Activated CD4-positive, alpha-beta T cell treated with anti-CD3 and anti-CD28 coated beads for 1 hour (primary cell): ENCODE measurements at regions not wholly inside any gene's neighbourhood (a gene's known extent, or its start where the extent isn't known, plus 50 kb on each side); places are given as distances from the start of the nearest gene placed in this dataset.

Source experiments
- DNase-seq: peaks from one replicate; pipeline ENCODE4 v3.0.0-alpha.2; 2020

- no peak for DNase-seq
Measured at GRCh38 chr6:140923048-140923447, 1209.7 kb upstream of the GJE1 start.

GRCh38 chr6:140921366-140922226 is 1211.1 kb upstream of the GJE1 start:
- no peak for DNase-seq

GRCh38 chr6:140917911-140918310 is 1214.8 kb upstream of the GJE1 start:
- no peak for DNase-seq

- DNase-seq, result no peak
Measured at GRCh38 chr6:140915551-140915950, 1217.2 kb upstream of the GJE1 start.

DNA sequence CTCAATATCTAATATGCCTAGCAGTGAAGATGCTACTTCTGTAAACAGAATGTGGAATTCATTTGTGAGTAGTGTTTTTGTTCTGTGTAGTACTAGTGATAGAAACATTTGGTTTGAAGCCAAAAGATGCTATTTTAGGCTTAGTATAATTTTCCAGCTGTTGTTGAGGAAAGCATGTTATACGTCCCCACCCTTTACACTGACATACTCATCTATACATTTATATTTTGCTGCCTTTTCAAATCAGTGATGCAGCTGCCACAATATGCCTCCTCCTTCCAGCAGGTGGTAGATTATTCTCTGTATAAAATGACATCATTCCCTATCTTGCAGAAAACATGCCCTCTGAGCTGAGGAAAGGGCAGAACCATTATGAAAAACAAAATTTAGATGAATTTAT is 1217.6 kb upstream of the GJE1 start:
- no peak for DNase-seq

GRCh38 chr6:140912686-140913085 is 1220.0 kb upstream of the GJE1 start:
- no peak for DNase-seq

- no peak for DNase-seq
Measured at GRCh38 chr6:140909625-140910024, 1223.1 kb upstream of the GJE1 start.

DNA sequence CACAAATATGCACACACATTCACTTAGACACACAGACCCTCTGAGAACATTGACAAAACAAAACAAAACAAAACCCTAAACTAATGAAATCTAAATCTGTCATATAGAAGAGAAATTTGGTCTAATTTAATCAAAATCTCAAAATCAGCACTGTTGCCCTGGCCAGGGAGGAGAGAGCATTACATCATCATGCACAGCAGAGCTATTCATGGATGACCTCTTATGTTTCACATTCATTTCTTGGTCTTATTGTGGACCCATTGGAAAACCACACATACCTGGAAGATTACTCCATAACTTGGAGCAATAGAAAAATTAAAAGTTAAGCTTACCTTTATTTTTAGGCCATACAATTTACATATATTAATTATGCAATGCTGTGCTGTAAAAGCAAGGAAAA is 1223.6 kb upstream of the GJE1 start:
- DNase-seq, result no peak

DNA sequence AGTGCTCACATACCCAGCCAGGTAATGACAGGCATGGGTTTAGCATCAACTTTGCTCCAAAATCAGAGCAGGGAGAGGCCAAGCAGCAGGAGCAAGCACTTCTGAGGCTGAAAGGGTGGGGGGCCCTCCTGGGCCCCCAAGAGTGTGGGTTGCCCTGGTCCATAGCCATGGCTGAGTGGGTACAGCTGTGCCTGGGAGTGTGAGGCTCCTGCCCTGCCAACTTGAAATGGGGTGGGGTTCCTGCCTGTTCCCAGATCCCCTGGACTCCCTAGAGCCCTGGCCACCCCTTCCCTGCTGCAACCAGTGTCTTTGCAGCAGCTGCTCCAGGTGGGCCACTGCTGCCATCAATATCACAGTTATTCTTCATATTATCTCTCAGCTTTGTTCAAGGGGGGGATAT is 1224.2 kb upstream of the GJE1 start:
- no peak for DNase-seq

DNA sequence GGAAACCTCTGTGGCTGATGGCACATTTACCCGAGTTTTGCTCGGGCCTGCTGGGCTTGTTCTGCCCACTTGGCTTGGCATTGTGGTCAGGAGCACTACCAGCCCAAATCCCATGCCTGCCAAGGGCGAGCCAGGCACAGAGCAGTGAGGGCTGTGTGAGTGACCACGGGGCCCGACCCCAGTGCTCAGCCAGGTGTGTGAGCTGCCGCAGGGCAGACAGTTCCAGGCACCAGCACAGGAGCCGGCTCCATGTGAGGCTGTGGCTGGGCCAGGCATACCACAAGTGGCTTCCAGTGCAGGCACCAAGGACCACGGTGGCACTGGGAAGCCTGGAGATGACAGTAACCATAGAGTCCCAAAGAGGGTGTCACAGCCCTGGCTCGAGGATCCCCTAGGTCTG is 1225.5 kb upstream of the GJE1 start:
- DNase-seq, result no peak

DNA sequence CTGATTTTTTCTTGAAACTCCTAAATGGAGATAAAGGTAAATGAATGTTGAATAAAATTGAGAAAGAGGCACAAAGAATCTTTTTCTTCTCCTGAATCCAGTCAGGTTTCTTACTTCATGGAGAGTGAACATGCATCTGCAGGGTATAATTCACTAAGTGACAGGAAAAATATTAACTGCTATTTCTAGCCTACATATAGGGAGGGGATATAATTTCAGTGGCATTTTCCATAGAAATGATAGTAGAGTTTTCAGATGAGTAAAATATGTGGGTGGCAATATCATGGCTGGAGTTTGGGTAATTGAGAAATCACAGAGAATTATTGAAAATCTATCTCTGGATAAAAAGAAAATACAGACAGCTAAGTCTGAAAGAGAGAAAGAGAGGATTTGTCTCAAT is 1227.0 kb upstream of the GJE1 start:
- DNase-seq, result no peak

DNA sequence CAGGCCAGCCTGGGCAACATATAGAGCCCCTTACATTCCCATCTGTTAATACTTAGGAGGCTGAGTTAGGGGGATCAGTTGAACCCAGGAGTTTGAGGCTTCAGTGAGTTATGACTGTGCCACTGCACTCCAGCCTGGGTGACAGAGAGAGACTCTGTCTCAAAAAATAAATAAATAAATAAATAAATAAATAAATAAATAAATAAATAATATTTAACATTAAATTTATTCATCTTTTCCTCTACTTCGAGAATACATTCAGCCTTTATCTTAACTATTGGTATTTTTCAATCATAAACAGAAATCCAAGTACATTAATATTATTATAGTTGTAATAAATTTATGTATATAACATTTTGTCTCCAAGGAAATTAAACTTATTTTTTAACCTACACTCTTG is 1227.7 kb upstream of the GJE1 start:
- no peak for DNase-seq

GRCh38 chr6:140897804-140898573 is 1234.7 kb upstream of the GJE1 start:
- no peak for DNase-seq

GRCh38 chr6:140897349-140897748 is 1235.4 kb upstream of the GJE1 start:
- no peak for DNase-seq

DNA sequence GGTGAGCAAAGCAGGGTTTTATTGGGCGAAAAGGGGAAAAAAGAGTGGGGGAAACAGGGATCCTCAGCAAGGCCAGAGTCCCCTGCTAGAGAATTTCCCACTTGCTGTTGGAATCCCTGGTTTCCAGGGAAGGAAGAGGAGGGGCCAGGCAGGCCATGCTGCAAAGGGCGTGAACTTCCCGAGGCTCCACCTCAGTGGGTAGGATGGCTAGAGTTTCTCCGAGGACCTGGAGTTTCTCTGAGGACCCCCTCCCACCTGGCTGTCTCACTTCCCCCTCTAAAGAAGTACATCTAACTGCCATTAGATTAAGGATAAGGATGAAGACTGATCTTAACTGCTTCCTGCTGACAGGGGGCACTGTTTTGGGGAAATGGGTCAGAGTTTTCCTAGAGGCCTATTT is 1239.3 kb upstream of the GJE1 start:
- no peak for DNase-seq

DNA sequence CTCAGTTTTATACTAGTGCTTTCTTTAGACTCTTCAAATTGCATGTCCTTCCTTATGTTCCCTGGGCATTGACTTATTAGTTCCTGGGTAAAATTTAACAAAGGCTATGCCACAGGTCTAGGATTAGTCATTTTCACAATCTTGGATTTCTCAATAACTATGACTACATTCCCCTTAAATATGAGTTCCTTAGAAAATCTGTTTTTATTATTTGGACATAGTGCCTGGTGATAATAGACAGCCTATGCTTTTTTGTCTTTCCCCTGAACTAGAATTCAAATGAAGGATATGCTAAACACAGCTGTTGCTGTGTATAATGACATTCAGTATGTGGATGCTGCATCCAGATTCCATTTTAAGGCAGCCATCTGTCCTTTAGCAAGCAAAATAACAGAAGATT is 1252.8 kb upstream of the GJE1 start:
- no peak for DNase-seq

- DNase-seq, result no peak
Measured at GRCh38 chr6:140874066-140874465, 1258.7 kb upstream of the GJE1 start.

DNA sequence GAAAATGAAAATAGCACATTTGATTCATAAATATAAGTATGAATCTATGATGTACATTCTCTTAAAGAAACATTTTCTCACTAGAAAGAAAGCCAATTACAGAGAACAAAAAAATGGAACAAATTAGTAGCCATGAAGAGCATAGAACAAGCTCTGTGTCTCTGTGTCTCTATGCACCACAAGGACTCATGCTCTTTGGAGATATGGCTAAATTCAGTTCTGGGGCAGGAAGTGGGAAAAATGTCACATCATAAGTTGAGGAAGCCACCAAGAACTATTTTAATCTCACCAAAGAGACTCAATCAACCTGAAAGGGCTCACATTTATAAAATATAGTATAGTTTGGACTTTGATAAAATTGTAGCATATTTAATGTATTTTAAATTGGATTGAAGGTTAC is 1259.8 kb upstream of the GJE1 start:
- no peak for DNase-seq

DNA sequence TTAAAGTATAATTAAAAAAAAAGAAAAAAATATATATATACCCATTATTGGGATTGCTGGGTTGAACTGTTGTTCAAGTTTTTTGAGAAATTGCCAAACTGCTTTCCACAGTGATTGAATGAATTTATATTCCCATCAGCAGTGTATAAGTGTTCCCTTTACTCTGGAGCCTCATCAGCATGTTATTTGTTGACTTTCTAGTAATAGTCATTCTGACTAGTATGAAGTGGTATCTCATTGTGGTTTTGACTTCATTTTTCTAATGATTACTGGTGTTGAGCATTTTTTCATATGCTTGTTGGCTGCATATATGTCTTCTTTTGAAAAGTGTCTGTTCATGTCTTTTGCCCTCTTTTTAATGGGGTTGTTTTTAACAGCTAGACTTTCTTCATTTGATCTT is 1260.8 kb upstream of the GJE1 start:
- no peak for DNase-seq

DNA sequence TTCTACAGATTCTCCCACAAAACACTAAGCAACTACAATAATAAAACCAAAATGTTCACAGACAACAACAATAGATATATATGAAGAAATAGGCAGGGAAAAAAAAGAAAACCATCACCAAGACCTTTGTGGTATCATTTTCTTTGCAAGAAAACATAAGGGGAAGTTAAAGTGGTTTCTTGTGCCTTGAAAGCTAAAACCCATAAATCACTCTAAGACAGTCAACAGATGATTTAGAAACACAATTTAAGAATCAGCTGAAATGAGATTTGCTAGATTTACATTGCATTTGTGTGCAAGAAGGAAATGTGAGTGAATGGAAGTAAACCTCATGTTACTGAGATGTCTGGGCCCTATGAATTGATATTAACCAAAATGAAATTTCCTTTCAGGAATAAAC is 1265.4 kb upstream of the GJE1 start:
- DNase-seq, result no peak

DNA sequence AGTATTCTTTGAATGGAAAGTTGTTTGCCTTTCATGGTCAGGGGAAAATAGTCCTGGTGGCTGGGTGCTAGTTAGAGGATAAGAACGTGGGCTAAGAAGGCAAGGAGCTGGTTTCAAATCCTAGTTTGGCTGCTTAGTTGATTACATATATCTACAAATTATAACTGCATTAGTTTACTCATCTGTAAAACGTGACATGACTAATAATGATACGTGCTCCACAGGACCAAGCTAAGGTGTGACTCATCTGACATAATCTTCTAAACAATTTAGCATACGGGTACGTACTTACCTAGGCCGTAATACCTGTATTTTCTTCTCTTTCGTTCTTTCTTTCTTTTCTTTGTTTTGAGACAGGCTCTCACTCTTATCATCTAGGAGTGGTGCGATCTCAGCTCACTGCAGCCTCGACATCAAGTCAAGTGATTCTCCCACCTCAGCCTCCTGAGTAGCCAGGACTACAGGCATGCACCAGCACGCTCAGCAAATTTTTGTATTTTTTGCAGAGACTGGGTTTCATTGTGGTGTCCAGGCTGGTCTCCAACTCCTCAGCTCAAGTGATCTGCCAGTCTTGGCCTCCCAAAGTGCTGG is 1274.2 kb upstream of the GJE1 start:
- no peak for DNase-seq

- DNase-seq, result no peak
Measured at GRCh38 chr6:140857739-140858380, 1274.9 kb upstream of the GJE1 start.

DNA sequence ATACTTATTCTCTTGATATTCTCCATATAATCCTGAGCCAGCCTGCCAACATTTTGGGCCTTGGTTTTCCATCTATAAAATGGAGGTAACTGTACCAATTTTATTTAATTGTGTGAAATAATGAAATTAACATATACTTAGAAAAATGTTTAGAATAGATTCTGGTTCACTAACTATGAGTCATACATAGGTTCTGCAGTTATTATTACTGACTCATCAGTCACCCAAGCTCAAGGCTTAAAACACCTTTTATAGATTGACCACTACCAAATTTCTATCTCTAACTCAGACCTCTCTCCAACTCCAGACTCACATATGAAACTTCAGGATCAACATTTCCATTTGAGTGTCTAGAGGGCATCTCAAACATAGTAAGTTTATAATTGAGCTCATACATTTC is 1277.2 kb upstream of the GJE1 start:
- no peak for DNase-seq

GRCh38 chr6:140854318-140854717 is 1278.4 kb upstream of the GJE1 start:
- DNase-seq, result no peak
